SH-SY5Y (cell line): ENCODE measurements at regions not wholly inside any gene's neighbourhood (a gene's known extent, or its start where the extent isn't known, plus 50 kb on each side); places are given as distances from the start of the nearest gene placed in this dataset.

Experiments used
- GATA2 ChIP-seq: IDR thresholded peaks from 2 replicates; pipeline ENCODE4 v1.6.1; 2011; ENCODE audit warnings: mild to moderate bottlenecking, low read depth, low read length
- GATA3 ChIP-seq: IDR thresholded peaks from 2 replicates; pipeline ENCODE4 v1.6.1; 2011; ENCODE audit warnings: low read depth, mild to moderate bottlenecking, low read length, moderate library complexity

DNA sequence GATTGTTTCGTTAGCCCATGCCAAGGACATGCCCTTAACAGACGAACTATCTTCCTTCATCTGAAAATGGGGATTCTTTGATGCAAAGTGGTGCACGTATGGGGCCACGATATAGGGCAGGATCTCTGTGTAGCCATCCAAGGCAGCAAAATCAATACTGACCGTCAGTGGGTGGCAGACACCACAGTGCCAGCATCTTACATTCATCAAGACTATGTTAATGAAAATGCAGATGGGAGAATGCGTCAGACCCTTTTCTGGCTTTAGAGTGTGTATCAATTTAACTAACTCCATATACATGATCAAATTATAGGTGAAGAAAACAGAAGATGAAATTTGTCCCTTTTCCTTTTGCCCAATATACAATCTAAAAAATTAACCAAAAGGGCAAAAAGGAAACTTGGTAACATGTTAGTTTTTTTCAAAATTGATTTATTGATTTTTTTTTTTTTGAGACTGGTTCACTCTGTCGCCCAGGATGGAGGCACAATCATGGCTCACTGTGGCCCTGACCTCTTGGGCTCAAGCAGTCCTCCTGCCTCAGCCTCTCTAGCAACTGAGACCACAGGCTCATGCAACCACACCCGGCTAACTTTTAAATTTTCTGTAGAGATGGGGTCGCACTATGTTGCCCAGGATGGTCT, 169.2 kb upstream of the SPRY4 start:
- TF ChIP-seq GATA3 (no peak), GATA2 (no peak)

DNA sequence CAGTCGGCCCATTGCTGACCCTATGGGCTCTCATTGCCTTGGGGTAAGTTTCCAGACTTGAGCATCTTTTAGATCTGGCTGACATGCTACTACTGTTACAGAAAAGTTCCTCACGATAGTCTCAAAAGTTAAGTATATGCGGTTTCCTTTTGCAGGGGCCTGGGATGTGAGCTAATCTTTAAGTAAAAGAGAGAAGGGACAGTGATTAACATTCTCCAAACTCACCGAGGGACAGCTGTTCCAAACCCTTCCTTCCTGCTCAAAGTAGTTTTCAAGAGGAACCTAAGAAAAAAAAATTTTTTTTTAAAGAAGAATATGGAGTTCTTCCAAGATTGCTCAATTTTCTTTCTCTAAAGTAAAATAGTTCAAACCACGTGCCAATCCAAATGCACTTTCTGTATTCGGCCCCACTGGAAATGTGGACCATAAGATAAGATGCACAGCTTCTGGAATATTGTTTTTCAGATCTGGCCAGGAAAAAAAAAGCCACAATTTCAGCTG, 168.0 kb upstream of the SPRY4 start:
- TF ChIP-seq GATA3 (no peak), GATA2 (no peak)

DNA sequence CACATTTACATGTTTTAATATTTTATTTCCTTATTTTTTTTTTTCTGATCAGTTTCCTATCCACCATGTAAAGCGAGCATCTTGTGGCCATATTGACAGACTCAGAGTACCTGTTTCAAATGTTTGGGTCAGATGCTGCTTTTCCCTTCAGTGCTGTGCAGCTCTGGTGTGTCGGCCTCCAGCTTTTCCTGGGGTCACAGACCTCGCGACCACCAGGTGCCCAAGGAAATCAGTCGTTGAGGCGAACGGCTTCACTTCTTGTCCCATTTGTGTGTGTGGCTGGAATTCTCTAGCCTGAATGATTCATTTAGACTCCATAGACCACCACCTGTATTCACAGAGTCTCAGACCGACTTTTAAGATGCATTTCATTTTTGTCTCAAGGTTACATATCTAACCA, 166.9 kb upstream of the SPRY4 start:
- TF ChIP-seq GATA2 (no peak), GATA3 (no peak)

DNA sequence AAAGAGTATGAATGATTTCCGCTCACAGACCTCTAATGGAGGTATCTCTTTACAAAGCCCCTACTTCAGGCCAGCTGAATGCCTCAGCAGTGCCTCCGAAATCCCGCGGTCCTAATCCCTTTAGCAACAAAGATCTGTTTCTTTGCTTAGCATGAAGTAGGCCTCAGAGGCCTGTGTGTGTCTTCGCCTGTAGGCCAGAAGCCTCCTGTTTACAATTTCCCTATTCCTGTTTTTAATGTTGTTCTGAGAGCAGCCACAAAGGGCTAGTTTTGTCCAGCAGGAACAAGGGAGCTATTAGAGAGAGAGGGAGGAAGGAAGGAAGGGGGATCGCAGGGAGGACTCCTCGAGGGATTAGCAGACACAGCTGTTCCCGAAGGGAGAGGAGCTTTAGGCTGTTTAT, 166.4 kb upstream of the SPRY4 start:
- TF ChIP-seq GATA2, result no peak

DNA sequence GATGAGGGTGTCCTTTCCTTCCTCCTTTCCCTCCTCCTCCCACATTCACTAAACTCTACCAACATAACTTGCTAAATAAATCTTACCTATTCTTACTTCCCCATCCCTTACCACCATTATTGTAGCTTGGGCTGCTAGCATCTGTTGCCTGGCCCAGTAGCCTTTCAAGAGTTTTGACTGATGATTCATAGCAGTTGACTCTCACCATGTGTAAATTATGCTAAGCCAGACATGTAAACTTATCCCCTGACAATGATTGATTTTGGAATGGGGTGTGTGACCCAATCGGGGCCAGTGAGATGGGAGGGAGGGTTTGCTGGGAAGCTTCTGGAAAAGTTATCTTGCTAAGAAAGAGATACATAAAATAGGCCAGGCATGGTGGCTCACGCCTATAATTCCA, 161.8 kb upstream of the SPRY4 start:
- TF ChIP-seq GATA3, result no peak
- TF ChIP-seq GATA2, result no peak

DNA sequence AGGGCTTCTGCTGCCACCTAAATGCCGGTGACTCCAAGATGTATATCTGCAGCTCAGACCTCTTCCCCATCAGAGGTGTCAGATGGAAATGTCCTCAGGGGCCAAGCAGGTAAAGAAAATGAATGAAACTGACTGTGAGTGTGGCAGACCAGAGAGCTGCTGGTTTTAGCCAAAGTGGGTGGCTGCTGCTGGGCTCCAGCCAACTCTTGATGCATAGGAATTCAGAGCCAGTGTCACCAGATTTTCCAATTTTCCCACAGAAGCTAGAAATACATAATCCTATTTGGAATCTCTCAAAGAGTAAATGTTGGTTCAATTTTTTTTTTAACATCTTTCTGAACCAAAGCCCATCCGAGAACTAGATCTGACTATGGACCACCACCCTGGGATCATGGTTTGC, 161.2 kb upstream of the SPRY4 start:
- TF ChIP-seq GATA2 (no peak), GATA3 (no peak)

DNA sequence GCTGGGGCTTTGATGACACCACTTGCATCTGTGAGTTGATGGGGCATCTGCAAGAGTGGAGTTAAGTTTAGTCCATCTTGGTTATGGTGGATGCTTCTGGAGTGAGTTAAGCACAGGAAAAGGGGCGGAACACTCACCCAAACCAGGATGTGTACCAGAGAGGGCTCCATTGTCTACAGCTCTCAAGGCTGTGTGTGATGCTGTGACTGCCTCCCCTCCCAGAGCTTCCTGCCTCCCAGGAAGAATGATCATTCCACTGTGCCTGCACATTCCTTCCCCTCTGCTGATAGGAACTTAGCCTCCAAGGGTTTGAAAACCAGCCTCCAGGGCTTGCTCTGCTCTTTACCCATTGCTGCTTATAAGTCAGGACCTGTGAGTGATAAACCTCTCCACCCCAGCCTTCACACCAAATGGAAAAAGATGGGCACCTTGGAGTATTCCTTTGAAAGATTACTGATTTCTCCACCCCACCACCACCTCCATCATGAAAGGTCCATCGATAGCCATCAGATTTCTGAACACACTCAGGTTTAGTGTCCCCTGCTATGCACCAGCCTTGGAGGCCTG, 160.1 kb upstream of the SPRY4 start:
- no peak for TF ChIP-seq GATA2
- no peak for TF ChIP-seq GATA3

DNA sequence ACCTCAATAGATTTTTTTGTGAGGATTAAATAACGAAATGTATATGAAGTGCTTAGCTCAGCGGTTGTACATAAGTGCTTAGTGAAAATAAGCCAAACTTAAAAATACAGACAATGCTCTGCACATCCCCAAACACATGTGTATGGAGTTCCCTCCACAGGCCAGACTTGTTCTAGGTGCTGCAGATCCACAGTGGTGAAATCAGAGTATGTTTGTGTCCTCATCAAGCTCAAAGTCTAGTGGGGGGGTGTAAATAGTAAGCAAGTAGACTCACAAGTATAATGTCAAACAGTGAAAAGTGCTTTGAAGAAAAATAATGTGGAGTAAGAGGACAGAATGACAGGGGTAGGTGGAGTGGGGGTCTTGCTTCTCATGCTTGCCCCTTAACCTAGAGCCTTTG, 157.4 kb upstream of the SPRY4 start:
- no peak for TF ChIP-seq GATA2
- TF ChIP-seq GATA3, result no peak

DNA sequence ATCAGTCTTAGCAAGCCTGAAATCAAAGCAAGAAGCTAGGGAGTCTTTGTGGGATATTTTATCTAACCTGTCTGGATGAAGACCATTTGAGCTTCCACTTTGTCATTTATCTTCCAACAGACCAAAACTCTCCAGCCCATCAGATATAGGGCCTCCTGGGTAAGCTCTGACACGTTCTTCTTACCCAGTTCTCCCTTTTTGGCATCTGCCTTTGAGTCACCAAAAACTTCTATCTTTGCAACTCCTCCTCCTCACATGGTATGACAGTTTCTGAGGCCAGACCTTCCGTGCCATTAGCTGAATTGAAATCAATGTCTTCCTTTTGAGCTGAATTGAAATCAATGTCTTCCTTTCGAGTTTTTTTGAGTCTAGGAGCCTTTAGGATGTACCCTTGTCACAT, 156.6 kb upstream of the SPRY4 start:
- TF ChIP-seq GATA3, result no peak
- TF ChIP-seq GATA2, result no peak

DNA sequence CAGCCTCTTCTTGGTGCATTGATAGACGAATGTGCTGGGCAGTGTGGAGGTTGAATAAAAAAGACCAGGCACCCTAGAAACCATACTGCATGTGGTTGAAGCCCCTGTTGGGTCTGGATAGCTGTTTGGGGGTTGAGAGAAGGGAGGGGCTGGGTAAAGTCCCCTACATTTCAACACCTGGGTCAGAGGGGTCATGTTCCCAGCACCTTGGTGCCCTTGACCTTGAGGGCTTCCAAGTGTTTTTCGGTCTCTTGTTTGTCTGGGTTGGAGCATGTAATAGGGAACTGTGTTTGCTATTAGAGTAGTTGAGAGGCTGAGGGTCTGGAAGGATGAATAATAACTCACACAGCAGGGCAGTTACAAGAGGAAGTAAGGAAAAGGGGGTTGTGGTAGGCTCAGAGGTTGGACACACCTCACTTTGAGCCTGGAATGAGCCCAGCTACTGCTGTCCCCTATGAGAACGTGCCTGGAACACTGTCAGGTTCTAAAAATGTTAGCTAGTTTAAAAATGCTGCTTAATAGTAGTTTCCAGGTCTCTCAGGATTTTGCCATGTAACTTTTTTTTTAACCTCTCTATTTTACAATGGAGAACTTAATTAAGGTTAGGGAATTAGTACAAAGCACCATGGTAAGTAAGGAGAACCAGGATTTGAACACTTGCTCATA, 155.2 kb upstream of the SPRY4 start:
- TF ChIP-seq GATA2, result no peak
- no peak for TF ChIP-seq GATA3

DNA sequence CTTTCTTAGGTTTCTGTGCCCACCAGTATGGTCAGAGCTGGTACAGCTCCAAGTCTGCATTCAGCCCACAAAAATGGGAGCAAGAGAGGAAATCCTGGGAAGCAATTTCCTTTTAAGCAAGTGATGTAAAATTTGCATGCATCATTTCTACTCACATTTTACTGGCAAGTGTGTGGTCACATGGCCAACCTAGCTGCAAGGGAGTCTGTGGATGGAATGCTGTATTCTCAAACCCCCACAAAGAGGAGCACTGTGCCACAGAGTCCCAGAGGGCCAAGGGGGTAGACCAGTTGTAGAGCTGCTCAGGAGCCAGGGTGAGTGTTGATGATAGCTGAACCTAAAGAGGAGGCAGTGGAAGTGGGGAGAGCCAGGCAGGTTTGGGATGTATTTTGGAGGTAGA, 154.3 kb upstream of the SPRY4 start:
- no peak for TF ChIP-seq GATA3
- no peak for TF ChIP-seq GATA2

DNA sequence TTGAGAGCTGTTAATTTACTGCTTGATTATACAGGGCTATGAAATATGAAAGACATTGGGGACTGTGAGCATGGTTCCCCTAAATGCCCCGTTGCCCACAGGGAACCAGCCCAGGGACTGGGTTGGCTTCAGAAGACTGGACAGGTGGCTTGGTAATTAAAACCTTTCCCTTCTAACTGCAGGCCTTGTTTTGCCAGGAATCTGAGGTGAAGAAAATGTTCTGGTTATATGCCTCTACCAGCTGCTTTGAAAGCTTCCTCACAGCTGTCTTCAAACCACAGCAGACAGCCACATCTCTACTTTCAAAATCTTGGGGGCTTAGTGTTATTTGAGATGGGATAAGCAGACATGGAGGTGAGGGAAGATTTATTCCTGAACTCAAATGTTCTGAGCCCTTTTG, 153.3 kb upstream of the SPRY4 start:
- TF ChIP-seq GATA2, result no peak
- TF ChIP-seq GATA3, result no peak

DNA sequence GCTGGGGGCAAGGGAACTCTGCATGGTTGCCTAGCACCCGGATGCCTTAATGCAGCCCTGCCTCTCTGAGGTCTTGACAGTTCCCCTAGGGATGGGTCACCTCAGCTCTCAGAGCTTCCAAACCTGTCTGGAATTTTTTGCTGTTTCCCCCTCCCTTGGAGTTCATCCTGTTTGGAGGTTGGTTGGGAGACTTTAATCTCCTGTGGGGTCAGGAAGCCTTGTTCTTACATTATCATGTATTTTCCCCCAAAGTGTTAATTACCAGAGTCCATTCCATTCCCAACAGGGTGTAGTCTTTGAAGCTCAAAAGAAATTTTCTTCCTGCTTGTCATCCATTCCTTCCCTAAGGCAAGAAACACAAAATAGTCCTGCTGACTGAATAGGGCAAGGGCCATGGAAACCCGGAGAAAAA, 150.3 kb upstream of the SPRY4 start:
- TF ChIP-seq GATA3 (no peak), GATA2 (no peak)

DNA sequence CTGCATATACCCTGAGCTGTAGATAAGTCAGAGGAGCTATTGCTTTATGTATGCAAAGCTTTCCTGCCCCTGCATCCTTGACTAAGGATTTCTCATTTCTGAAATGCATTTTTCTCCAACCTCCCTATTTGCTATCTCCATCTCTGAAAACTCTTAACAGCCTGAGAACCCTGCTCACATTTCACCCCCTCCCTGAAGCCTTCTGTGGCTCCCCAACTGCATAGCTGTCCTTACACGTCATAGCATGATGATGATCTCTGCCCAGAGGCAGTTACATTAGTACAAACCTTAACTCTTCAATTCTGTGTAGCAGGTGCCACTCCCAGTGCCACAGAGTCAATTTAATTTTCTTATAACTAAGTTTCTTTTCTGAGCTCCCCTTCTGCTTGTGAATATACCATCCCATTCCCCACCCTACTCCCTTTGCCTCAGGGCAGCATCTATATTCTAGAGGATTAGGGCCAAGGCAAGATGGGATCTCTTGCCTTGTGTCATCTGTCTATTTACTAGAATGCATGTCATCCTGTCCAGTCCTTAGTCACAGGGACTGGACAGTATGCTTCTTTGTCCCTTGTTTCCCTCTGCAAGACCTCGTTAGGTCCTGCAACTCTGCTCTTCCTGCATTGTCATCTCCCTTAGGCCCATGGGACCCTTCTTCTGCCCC, 149.7 kb upstream of the SPRY4 start:
- TF ChIP-seq GATA3, result no peak

DNA sequence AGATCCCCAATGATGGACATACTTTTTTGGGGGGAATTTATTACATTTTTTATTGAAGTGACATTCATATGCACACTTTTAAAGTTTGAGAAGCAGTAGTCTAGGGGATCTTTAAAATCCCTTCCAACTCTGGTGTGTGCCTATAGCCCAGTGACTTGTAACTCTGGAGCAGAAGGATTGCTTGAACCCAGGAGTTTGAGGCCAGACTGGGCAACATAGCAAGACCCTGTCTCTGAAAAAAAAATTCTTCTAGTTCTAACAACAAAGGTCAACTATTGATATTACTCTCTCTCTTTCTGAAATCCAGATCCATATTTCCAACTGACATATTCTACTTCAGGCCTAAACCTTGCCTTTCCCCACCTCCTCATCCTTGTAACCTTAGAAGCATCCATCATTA, 148.2 kb upstream of the SPRY4 start:
- TF ChIP-seq GATA3 (no peak), GATA2 (no peak)
